HFF-Myc (cell line): ENCODE measurements at regions not wholly inside any gene's neighbourhood (a gene's known extent, or its start where the extent isn't known, plus 50 kb on each side); places are given as distances from the start of the nearest gene placed in this dataset.

Source experiments
- DNase-seq: peaks from one replicate; pipeline ENCODE4 v3.0.0-alpha.2; 2011; ENCODE audit warnings: low read depth; ENCODE audit errors: extremely low read depth
- H3K4me3 ChIP-seq: replicated peaks from 2 replicates; pipeline ENCODE4 v1.5.1; 2011; ENCODE audit warnings: low read depth, mild to moderate bottlenecking, control low read depth, low read length
- CTCF ChIP-seq: IDR thresholded peaks from 2 replicates; pipeline ENCODE4 v1.5.1; 2012; ENCODE audit warnings: mild to moderate bottlenecking, low read depth, low read length, control low read depth; ENCODE audit errors: missing control alignments

DNA sequence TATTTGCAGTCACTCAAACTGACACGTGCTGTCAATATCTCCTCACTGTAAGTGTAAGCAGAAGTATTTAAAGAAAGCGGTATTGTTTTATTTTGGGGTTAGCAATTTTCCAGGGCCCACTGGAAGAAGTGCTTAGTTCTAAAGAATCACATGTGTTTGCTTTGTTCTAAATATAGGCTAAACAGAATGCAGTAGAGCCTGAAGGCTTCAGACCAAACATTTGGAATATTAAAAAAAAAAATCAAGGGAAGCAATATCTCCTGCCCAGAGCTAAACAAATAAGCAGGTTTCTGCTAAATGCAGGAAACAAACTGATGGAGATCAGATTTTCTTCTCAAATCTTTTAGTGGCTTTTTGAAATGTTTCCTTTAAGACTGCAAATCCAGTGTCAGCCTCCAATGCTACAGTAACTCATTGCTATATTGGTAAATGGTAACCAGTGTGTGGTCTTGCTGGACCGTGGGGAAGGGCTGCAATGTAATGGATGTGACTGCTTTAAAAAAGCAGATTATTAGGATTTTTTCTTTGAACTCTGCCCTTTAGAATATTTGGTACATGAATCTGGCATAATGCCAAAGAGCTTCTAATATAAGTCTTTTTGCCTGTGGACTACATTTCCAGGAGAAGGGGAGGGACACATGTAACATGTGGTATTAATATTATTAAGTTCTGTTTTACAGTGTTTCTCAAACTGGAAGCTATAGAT, 317.1 kb upstream of the FERMT1 start:
- no peak for DNase-seq
- TF ChIP-seq CTCF: no peak
- no peak overlapping the region for H3K4me3 ChIP-seq

DNA sequence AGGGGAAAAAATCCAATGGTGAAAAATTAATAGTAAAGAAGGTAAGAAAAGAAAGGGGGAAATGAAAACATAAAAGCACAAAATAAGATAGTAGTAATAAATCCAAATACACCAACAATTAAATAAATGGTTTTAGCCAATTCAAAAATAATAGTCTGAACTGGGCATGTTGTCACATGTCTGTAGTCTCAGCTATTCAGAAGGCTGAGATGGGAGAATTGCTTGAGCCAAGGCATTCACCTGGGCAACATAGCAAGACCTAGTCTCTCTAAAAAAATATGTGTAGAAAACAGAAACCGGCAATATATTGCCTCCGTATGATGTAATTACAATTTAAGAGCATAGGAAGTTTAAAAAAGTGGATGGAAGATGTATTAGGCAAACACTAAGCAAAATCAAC, 311.3 kb upstream of the FERMT1 start:
- no peak for TF ChIP-seq CTCF
- DNase-seq: no peak
- no peak overlapping the region for H3K4me3 ChIP-seq

- DNase-seq: no peak
- TF ChIP-seq CTCF: no peak
- H3K4me3 ChIP-seq: no peak overlapping the region
Measured at GRCh38 chr20:6430381-6430780, 307.6 kb upstream of the FERMT1 start.

DNA sequence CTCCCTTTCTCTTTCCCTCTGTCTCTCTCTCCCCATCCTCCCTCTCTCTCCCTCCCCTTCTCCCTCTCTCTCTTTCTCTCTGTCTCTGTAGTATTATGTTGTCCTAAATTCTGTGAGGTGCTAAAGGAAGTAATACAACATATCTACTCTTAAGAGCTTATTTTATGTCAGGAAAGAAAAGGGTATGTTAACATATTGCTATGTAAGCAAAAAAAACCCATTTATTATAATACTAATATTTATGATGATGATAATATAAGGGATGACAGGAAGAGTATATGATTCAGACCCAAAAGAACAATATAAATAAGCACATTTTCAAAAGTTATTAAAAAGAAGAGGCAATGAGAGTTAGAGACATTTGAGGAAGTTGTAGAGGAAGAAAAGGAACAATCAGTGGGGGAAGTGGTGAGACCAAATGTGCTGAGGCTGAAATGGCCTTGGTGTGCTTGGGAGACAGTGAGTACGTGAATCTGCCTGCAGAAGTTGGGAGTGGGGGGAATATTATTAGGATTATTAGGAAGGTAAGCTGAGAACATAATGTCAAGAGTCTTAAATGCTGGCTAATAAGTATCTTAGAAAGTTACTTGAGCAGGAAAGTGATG, 303.6 kb upstream of the FERMT1 start:
- DNase-seq: no peak
- TF ChIP-seq CTCF: no peak
- H3K4me3 ChIP-seq: no peak overlapping the region

DNA sequence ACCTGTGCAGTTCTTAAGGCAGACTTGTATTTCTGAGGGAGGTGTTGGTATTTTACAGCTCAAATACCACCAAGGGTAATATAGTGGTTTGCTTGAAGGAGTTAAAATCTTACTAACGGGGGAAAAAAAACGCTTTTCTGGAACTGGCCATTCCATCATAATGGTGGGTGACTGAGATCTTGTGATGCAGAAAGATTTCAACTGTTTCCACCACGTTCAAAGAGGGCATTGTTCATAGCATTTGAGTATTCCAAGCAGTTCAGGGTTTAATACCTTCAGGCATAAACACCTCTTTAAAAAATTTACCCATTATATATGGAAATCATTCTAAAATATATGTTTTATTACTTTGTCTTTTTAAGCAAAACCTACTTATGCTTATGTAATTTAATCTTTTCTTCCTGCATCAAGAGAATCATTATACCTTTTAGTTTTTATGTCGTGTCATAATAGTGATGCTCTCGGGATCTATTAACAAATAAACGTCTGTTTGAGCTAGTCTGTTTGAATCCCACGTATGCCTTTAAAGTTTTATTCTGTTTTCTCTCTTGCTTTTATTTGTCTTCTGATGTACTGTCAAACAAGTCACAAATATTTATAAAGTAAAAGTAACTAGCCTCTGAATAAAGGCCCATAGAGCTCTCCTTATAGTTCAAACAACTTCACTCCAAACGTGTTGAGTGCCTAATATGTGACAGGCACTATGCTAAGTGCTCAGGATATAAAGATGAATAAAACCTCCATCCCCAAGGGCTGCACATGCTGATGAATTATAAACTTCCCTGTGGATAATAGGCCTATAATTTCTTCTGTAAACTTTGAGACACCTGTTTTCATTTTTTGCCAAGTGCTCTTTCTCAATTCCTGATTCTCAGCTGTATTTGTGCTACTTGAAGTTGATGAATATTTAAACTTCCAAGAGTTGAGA, 298.8 kb upstream of the FERMT1 start:
- DNase-seq: no peak
- no peak overlapping the region for H3K4me3 ChIP-seq
- no peak for TF ChIP-seq CTCF

DNA sequence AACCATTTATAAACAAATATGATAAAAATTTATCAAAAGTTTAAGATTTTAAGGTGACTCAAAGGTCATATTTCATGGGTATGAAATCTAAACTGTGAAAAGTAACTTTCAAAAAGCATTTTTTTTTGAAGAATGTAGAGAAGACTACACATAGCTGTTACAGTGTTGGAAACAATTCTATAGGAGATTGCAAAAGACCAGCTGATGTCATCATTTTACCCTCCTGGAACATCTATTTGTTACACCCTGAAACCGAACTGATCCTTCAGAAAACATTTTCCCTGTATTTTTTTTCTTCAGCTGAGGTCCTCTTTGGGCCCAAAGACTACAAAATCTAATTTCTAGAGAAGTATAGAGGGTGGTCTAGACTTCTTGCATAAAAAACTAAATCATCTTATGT, 297.5 kb upstream of the FERMT1 start:
- no peak for TF ChIP-seq CTCF
- no peak overlapping the region for H3K4me3 ChIP-seq
- DNase-seq: no peak
